ENCODE measurements at regions not wholly inside any gene's neighbourhood (a gene's known extent, or its start where the extent isn't known, plus 50 kb on each side); places are given as distances from the start of the nearest gene placed in this dataset.

GRCh38 chr13:47349211-47349610, 452.4 kb upstream of the HTR2A start:
- no peak overlapping the region for H3K4me3 ChIP-seq (ENCODE audit: insufficient read depth, low read depth, low read length)
- 91 to 100% methylated on average over 1 of the region's 1 CpG for WGBS, 2 experiments

GRCh38 chr13:47337781-47338507, 441.1 kb upstream of the HTR2A start:
- H3K9me3 ChIP-seq (ENCODE audit: control insufficient read depth, low read length) = no peaks in the 10 kb centered on the region
- WGBS, 2 experiments = 76 to 78% methylated on average over 7 of the region's 7 CpGs
- H3K4me3 ChIP-seq (ENCODE audit: insufficient read depth, low read depth, low read length) = no peak overlapping the region
- no peaks in the 10 kb centered on the region for H3K36me3 ChIP-seq (ENCODE audit: control insufficient read depth, insufficient read depth, low read length)
- H3K27ac ChIP-seq (ENCODE audit: insufficient read depth, low read depth, low read length, poor library complexity, severe bottlenecking) = no peak overlapping the region
- no peaks in the 10 kb centered on the region for H3K27me3 ChIP-seq (ENCODE audit: control insufficient read depth, insufficient read depth, low read length, poor library complexity, severe bottlenecking)
- peaks cover 9% of the 10 kb centered on the region for H3K4me1 ChIP-seq (ENCODE audit: control insufficient read depth, insufficient read depth, low read length)

More at GRCh38 chr13:47349211-47349610, 452.4 kb upstream of the HTR2A start:
- no peaks in the 10 kb centered on the region for H3K27me3 ChIP-seq (ENCODE audit: control insufficient read depth, insufficient read depth, low read length, poor library complexity, severe bottlenecking)
- H3K9me3 ChIP-seq (ENCODE audit: control insufficient read depth, low read length) = no peaks in the 10 kb centered on the region
- no peak overlapping the region for H3K27ac ChIP-seq (ENCODE audit: insufficient read depth, low read depth, low read length, poor library complexity, severe bottlenecking)
- no peaks in the 10 kb centered on the region for H3K4me1 ChIP-seq (ENCODE audit: control insufficient read depth, insufficient read depth, low read length)
- H3K36me3 ChIP-seq (ENCODE audit: control insufficient read depth, insufficient read depth, low read length) = no peaks in the 10 kb centered on the region

GRCh38 chr13:47334173-47334572, 437.3 kb upstream of the HTR2A start:
- no peak overlapping the region for H3K4me3 ChIP-seq (ENCODE audit: insufficient read depth, low read depth, low read length)
- H3K4me1 ChIP-seq (ENCODE audit: control insufficient read depth, insufficient read depth, low read length) = peaks cover 9% of the 10 kb centered on the region
- H3K27ac ChIP-seq (ENCODE audit: insufficient read depth, low read depth, low read length, poor library complexity, severe bottlenecking) = no peak overlapping the region
- H3K36me3 ChIP-seq (ENCODE audit: control insufficient read depth, insufficient read depth, low read length) = no peaks in the 10 kb centered on the region
- H3K9me3 ChIP-seq (ENCODE audit: control insufficient read depth, low read length) = no peaks in the 10 kb centered on the region
- WGBS, 2 experiments = 72 to 79% methylated on average over 3 of the region's 3 CpGs
- no peaks in the 10 kb centered on the region for H3K27me3 ChIP-seq (ENCODE audit: control insufficient read depth, insufficient read depth, low read length, poor library complexity, severe bottlenecking)

- WGBS, 2 experiments = 89 to 95% methylated on average over 3 to 4 of the region's 4 CpGs
- no peaks in the 10 kb centered on the region for H3K27me3 ChIP-seq (ENCODE audit: control insufficient read depth, insufficient read depth, low read length, poor library complexity, severe bottlenecking)
- H3K27ac ChIP-seq (ENCODE audit: insufficient read depth, low read depth, low read length, poor library complexity, severe bottlenecking) = no peak overlapping the region
- H3K4me3 ChIP-seq (ENCODE audit: insufficient read depth, low read depth, low read length) = no peak overlapping the region
- no peaks in the 10 kb centered on the region for H3K4me1 ChIP-seq (ENCODE audit: control insufficient read depth, insufficient read depth, low read length)
- no peaks in the 10 kb centered on the region for H3K9me3 ChIP-seq (ENCODE audit: control insufficient read depth, low read length)
- no peaks in the 10 kb centered on the region for H3K36me3 ChIP-seq (ENCODE audit: control insufficient read depth, insufficient read depth, low read length)
Observed at GRCh38 chr13:47332149-47332548, 435.3 kb upstream of the HTR2A start.

GRCh38 chr13:47330031-47330430, 433.2 kb upstream of the HTR2A start:
- no peaks in the 10 kb centered on the region for H3K36me3 ChIP-seq (ENCODE audit: control insufficient read depth, insufficient read depth, low read length)
- no peaks in the 10 kb centered on the region for H3K4me1 ChIP-seq (ENCODE audit: control insufficient read depth, insufficient read depth, low read length)
- no peak overlapping the region for H3K4me3 ChIP-seq (ENCODE audit: insufficient read depth, low read depth, low read length)
- no peaks in the 10 kb centered on the region for H3K9me3 ChIP-seq (ENCODE audit: control insufficient read depth, low read length)
- no peak overlapping the region for H3K27ac ChIP-seq (ENCODE audit: insufficient read depth, low read depth, low read length, poor library complexity, severe bottlenecking)
- whole genome bisulfite sequencing, 2 experiments = 93 to 98% methylated on average over 6 of the region's 6 CpGs
- no peaks in the 10 kb centered on the region for H3K27me3 ChIP-seq (ENCODE audit: control insufficient read depth, insufficient read depth, low read length, poor library complexity, severe bottlenecking)

GRCh38 chr13:47327861-47328260, 431.0 kb upstream of the HTR2A start:
- Histone ChIP-seq H3K4me1 (ENCODE audit: control insufficient read depth, insufficient read depth, low read length) (no peaks in the 10 kb centered on the region), H3K9me3 (ENCODE audit: control insufficient read depth, low read length) (no peaks in the 10 kb centered on the region)
- WGBS, 2 experiments = 89 to 96% methylated on average over 1 of the region's 1 CpG

GRCh38 chr13:47326061-47326460, 429.2 kb upstream of the HTR2A start:
- Histone ChIP-seq H3K9me3 (ENCODE audit: control insufficient read depth, low read length) (no peaks in the 10 kb centered on the region), H3K27ac (ENCODE audit: insufficient read depth, low read depth, low read length, poor library complexity, severe bottlenecking) (no peak overlapping the region), H3K36me3 (ENCODE audit: control insufficient read depth, insufficient read depth, low read length) (no peaks in the 10 kb centered on the region), H3K4me3 (ENCODE audit: insufficient read depth, low read depth, low read length) (no peak overlapping the region), H3K27me3 (ENCODE audit: control insufficient read depth, insufficient read depth, low read length, poor library complexity, severe bottlenecking) (no peaks in the 10 kb centered on the region), H3K4me1 (ENCODE audit: control insufficient read depth, insufficient read depth, low read length) (no peaks in the 10 kb centered on the region)
- WGBS, 2 experiments = 86 to 91% methylated on average over 2 of the region's 2 CpGs

More at GRCh38 chr13:47327861-47328260, 431.0 kb upstream of the HTR2A start:
- Histone ChIP-seq H3K27me3 (ENCODE audit: control insufficient read depth, insufficient read depth, low read length, poor library complexity, severe bottlenecking) (no peaks in the 10 kb centered on the region), H3K27ac (ENCODE audit: insufficient read depth, low read depth, low read length, poor library complexity, severe bottlenecking) (no peak overlapping the region), H3K36me3 (ENCODE audit: control insufficient read depth, insufficient read depth, low read length) (no peaks in the 10 kb centered on the region), H3K4me3 (ENCODE audit: insufficient read depth, low read depth, low read length) (no peak overlapping the region)

- no peaks in the 10 kb centered on the region for H3K4me1 ChIP-seq (ENCODE audit: control insufficient read depth, insufficient read depth, low read length)
- H3K9me3 ChIP-seq (ENCODE audit: control insufficient read depth, low read length) = no peaks in the 10 kb centered on the region
- no peak overlapping the region for H3K27ac ChIP-seq (ENCODE audit: insufficient read depth, low read depth, low read length, poor library complexity, severe bottlenecking)
- H3K36me3 ChIP-seq (ENCODE audit: control insufficient read depth, insufficient read depth, low read length) = no peaks in the 10 kb centered on the region
- 82 to 85% methylated on average over 3 of the region's 3 CpGs for WGBS, 2 experiments
- H3K27me3 ChIP-seq (ENCODE audit: control insufficient read depth, insufficient read depth, low read length, poor library complexity, severe bottlenecking) = no peaks in the 10 kb centered on the region
- no peak overlapping the region for H3K4me3 ChIP-seq (ENCODE audit: insufficient read depth, low read depth, low read length)
Observed at GRCh38 chr13:47317356-47317755, 420.5 kb upstream of the HTR2A start.

- H3K4me3 ChIP-seq (ENCODE audit: insufficient read depth, low read depth, low read length) = no peak overlapping the region
- H3K4me1 ChIP-seq (ENCODE audit: control insufficient read depth, insufficient read depth, low read length) = no peaks in the 10 kb centered on the region
- 94% methylated on average over 1 of the region's 1 CpG for WGBS, 2 experiments
- H3K9me3 ChIP-seq (ENCODE audit: control insufficient read depth, low read length) = no peaks in the 10 kb centered on the region
- no peak overlapping the region for H3K27ac ChIP-seq (ENCODE audit: insufficient read depth, low read depth, low read length, poor library complexity, severe bottlenecking)
- H3K36me3 ChIP-seq (ENCODE audit: control insufficient read depth, insufficient read depth, low read length) = no peaks in the 10 kb centered on the region
- no peaks in the 10 kb centered on the region for H3K27me3 ChIP-seq (ENCODE audit: control insufficient read depth, insufficient read depth, low read length, poor library complexity, severe bottlenecking)
Observed at GRCh38 chr13:47310401-47310800, 413.5 kb upstream of the HTR2A start.

GRCh38 chr13:47306991-47307390, 410.1 kb upstream of the HTR2A start:
- H3K4me1 ChIP-seq (ENCODE audit: control insufficient read depth, insufficient read depth, low read length) = no peaks in the 10 kb centered on the region
- no peak overlapping the region for H3K4me3 ChIP-seq (ENCODE audit: insufficient read depth, low read depth, low read length)
- no peaks in the 10 kb centered on the region for H3K27me3 ChIP-seq (ENCODE audit: control insufficient read depth, insufficient read depth, low read length, poor library complexity, severe bottlenecking)
- H3K36me3 ChIP-seq (ENCODE audit: control insufficient read depth, insufficient read depth, low read length) = no peaks in the 10 kb centered on the region
- no peak overlapping the region for H3K27ac ChIP-seq (ENCODE audit: insufficient read depth, low read depth, low read length, poor library complexity, severe bottlenecking)
- no peaks in the 10 kb centered on the region for H3K9me3 ChIP-seq (ENCODE audit: control insufficient read depth, low read length)

- no peaks in the 10 kb centered on the region for H3K36me3 ChIP-seq (ENCODE audit: control insufficient read depth, insufficient read depth, low read length)
- no peaks in the 10 kb centered on the region for H3K27me3 ChIP-seq (ENCODE audit: control insufficient read depth, insufficient read depth, low read length, poor library complexity, severe bottlenecking)
- no peak overlapping the region for H3K4me3 ChIP-seq (ENCODE audit: insufficient read depth, low read depth, low read length)
- no peaks in the 10 kb centered on the region for H3K4me1 ChIP-seq (ENCODE audit: control insufficient read depth, insufficient read depth, low read length)
- no peaks in the 10 kb centered on the region for H3K9me3 ChIP-seq (ENCODE audit: control insufficient read depth, low read length)
- no peak overlapping the region for H3K27ac ChIP-seq (ENCODE audit: insufficient read depth, low read depth, low read length, poor library complexity, severe bottlenecking)
Observed at GRCh38 chr13:47303626-47304025, 406.8 kb upstream of the HTR2A start.
